GM12875 (cell line): ENCODE measurements at regions not wholly inside any gene's neighbourhood (a gene's known extent, or its start where the extent isn't known, plus 50 kb on each side); places are given as distances from the start of the nearest gene placed in this dataset.

ENCODE experiments used
- H3K4me3 ChIP-seq: one replicate; pipeline ENCODE4 v1.5.1; 2011; ENCODE audit warnings: low read depth, low read length, control low read depth
- TF ChIP-seq, protein P1 (sequence below): IDR thresholded peaks from 2 replicates; pipeline ENCODE4 v1.5.1; 2011; ENCODE audit warnings: low read depth, mild to moderate bottlenecking, control low read depth, inconsistent platforms, low read length, moderate library complexity, borderline replicate concordance; ENCODE audit not compliant: insufficient read depth

DNA sequence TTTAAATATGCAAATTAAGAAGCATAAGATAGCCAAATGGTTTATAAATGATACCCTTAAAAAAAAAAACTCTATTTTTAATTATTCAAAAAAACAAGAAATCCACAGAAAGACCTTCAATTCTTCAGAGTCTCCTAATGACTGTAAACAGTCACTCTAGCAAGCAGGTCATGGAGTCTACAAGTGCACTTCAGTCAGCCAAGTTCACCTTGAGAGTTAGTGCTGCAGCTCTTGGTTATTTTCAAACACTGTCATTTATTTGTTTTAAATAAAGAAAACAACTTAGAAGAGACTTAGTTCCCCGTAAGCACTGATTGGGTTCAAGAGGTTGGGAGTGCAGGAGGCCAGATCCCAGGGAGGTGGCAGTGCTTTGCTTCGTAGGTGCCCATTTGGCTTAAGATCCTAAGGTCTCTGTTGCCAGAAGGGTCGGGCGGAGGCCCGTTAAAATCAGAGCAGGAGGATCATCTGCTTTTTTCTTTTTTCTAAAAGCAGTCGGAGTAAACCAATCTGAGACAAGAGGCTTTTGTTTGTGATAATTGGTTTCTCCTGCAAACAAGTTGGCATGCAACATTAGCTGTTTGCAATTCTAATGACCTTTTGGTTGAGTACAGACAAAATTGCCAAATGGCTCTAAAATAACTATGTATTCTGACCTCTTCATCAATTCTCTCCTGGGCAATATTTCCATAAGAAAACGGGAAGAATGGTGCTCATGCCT, 86.4 kb upstream of the ELMO1 start:
- no peak overlapping the region for H3K4me3 ChIP-seq
- TF ChIP-seq, protein P1, sequence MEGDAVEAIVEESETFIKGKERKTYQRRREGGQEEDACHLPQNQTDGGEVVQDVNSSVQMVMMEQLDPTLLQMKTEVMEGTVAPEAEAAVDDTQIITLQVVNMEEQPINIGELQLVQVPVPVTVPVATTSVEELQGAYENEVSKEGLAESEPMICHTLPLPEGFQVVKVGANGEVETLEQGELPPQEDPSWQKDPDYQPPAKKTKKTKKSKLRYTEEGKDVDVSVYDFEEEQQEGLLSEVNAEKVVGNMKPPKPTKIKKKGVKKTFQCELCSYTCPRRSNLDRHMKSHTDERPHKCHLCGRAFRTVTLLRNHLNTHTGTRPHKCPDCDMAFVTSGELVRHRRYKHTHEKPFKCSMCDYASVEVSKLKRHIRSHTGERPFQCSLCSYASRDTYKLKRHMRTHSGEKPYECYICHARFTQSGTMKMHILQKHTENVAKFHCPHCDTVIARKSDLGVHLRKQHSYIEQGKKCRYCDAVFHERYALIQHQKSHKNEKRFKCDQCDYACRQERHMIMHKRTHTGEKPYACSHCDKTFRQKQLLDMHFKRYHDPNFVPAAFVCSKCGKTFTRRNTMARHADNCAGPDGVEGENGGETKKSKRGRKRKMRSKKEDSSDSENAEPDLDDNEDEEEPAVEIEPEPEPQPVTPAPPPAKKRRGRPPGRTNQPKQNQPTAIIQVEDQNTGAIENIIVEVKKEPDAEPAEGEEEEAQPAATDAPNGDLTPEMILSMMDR = no peak

DNA sequence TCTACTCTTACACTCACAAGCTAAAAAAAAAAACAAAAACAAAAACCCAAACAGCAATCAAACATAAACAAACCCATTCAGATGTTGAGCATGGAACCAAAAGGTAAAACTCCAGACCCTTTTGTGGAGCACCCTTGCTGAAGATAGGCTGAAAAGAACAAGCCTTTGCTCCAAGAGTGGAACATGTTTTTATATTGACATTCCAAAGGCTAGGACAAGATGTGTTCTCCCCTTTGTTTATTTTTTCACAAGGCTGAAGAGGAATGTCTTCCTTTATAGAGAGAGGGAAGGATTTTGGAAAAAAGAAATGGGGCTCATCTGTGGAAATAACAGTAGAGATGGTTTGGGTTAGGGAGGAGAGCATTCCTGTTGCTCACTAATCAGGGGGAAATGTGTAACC, 87.2 kb upstream of the ELMO1 start:
- H3K4me3 ChIP-seq = no peak overlapping the region
- TF ChIP-seq, protein P1 = no peak

DNA sequence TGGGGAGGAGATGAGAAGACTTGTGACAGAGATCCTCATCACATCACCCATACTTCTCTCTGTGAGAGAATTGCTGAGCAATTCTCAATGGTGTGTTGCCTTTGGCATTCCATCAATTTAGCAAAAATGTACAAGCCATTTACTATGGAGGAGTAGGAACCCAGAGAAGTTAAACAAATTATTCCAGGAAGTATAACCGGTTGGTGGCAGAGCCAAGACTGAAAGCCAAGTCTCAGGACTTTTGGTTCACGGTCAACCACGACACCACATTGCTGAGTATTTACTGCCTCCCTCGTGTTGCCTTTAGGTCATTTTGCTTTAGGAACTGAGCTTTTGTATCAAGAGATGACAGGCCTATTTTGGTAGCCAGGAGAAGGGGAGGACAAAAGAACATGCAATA, 88.0 kb upstream of the ELMO1 start:
- H3K4me3 ChIP-seq = no peak overlapping the region
- TF ChIP-seq, protein P1 = no peak

DNA sequence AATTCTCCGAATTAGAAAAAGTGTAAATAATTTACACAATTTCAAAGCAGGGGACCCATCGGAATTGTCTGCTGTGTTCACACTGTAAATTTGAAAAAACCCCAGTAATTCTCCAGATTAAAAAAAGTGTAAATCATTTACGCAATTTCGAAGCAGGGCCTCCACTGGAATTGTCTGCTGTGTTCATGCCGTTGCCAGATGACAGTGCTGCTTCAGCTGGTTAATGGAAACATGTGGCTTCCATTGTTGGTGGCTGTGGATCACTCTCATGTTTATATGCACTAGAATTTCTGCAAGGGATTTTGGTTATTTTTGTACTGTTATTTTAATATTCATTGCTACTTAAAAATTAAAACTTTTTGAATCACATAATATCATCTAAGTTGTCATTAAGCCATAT, 88.8 kb upstream of the ELMO1 start:
- H3K4me3 ChIP-seq = no peak overlapping the region
- TF ChIP-seq, protein P1 = no peak

DNA sequence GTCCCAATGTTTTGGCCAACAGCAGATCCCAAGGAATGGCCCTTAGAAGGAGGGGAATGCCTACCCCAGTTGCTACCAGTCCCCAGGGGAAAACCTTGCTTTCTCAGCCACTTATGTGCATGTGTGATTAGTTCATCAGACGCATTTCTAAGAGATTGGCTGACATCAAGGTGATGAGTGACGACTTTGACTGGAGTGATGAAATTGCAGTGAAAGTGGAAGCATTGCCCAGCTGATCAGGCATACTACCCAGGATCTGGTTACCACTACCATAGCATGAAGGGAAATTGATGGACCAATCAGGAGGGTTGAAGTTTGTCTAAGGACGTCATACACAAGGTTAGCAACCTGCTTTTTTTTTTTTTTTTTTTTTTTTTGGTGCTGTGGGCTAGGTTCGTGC, 90.3 kb upstream of the ELMO1 start:
- H3K4me3 ChIP-seq = no peak overlapping the region
- TF ChIP-seq, protein P1 = no peak

DNA sequence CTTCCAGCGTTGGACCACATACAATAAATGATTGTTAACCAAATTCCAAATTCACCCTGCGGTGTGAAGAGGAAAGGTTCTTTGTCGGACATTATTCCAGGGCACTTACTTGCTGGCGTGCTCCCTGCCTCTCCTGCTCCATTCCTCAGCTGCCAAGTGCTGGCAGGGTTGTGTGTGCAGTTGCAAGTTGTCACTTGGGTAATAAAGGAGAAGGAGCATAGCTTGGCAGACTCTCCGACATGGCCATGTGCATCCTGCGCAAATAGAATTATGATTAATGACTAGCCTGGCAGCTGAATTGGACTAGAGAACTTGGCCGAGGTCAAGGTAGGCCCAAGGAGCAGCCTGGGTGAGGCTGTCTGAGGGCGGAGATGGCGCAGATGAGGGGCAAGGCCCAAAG, 92.3 kb upstream of the ELMO1 start:
- TF ChIP-seq, protein P1 = no peak

DNA sequence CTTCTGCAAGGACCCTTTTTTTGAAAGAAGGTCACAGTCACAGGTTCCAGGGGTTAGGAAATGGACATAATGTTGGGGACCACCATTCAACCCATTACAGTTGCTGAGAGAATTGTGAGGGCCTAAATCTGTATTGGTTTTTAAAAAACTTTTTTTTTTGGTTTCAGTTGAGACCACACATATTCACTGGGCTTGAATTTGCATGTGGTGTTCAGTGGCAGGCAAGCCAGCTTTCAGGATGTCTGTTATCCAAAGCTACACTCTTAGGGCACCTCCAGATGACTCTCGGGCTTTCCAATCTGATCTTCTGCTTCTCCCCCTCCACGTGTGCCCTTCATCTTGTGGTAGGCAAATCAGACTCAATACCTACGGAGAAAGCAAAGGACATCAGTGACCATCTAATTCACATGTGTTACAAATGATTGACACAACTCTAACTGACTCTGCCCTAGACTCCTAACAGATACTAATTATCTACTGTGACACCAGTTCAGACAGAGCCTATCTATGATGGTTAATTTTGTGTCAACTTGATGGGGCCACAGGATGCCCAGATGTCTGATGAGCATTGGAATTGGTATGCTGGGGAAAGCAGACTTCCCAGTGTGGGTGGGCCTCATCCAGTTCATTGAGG, 93.3 kb upstream of the ELMO1 start:
- TF ChIP-seq, protein P1 = no peak
- no peak overlapping the region for H3K4me3 ChIP-seq

More for the DNA sequence above, 92.3 kb upstream of the ELMO1 start:
- no peak overlapping the region for H3K4me3 ChIP-seq
